NCI-H2227 (cell line): ENCODE measurements at regions not wholly inside any gene's neighbourhood (a gene's known extent, or its start where the extent isn't known, plus 50 kb on each side); places are given as distances from the start of the nearest gene placed in this dataset.

ENCODE experiments used
- DNase-seq: peaks from one replicate; lab custom pipeline; 2025; ENCODE audit not compliant: unreplicated experiment; lab: John Stamatoyannopoulos, UW

DNA sequence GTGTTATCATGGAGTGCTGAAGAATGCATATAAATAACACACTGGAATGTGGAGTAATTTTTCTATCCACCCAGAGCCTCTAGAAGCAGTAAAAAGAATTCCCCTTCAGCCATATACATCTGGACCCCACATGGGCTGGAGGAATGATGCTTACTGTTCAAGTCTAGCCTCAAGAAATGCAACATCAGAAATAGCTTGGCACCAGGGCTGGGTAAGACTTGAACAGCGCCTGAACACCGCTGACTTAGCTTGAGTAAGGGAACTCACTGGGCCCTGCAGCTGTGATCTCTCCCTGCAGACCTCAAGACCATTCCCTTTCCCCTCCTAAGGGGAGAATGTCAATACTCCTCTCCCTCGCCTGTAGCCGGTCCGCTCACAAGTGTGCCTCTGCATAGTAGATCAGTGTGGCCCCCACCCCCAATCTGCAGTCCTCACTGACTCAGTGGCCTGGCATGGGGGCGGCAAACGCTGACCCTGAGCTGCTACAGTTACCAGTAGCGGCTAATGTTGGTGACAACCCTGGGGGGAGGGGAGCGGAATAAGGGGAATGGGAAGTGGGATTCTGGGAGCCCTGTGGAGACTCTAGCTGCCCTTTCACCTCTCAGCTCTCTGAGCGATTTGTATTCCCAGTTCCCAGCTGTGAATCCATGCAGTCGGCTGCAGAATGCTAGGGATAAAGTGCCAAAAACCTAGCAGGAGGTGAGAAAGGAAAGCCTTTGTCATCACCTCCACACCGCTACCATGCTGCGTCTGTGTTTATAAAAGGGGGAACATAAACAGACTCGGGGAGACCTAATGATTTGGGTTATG is 483.9 kb downstream of the DISC1 start:
- no peak for DNase-seq

DNA sequence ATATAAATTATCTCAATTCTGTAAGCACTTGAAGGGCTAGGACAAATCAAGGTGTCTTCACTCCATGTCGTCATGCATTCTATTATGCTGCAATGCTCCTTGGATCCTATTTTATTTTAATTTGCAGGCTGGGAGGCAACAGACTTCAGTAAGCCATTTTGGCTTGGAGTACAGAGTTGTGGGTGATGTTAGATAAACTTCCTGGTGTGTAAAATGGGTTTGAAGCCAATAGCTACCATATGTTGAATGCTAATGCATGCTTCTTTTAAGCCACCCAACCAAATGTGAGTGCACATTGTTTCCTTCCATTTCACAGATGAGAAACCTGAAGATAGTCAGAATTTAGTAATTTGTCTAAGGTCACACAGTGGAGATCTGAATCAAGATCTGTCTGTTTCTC is 482.8 kb downstream of the DISC1 start:
- no peak for DNase-seq

DNA sequence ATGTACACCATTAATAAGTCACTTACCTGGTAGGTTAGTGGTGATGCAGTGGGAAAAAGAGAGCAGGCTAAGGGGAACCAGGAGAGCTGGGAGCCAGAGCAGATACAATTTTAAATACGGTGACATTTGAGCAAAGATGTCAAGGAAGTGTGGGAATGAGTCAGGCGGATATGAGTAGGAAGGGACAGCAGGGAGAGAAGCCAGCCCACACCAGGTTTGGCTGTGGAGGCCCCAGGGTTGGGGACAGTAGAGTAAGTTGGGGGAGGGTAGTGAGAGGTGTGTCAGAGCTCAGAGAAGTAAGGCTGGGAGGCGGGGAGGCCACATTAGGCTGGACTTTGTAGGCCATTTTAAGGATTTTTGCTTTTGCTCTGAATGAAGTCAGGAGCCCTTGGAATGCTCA is 482.0 kb downstream of the DISC1 start:
- no peak for DNase-seq

DNA sequence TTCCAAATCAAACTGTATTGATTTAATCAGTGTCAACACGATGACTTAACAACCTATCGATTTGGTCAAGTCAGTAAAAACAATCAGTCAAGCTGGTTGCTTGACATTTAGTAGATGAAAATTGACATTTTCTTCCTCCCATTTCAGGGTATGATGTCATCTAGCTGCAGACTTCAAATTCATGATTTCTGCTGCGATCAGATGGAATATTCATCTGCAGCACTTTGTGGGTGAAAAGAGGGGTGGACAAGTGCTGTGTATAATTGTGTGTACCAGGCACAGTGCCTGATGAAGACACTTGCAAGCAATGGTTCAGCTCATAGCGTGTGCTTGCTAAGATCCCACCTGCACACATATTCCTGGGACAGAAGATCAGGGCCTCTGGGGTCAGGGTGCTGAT is 479.8 kb downstream of the DISC1 start:
- no peak for DNase-seq

DNA sequence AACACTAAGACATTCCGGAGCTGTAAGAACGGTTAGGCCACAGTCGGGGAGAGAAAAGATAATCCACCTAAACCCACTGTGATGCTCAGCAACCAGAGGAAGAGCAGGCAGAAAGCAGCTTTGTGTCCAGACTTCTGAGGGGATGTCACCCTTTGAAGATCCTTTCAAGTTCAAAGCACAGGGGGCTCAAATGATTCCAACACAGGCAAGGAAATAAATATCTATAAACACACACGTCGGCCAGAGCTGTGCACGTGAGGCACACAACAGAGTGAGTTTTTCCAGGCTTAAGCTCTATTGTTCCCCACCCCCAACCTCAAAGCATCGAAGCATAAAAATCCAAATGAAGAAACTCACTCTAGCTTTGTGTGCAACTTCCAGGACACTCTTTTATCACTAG is 479.0 kb downstream of the DISC1 start:
- DNase-seq: no peak

DNA sequence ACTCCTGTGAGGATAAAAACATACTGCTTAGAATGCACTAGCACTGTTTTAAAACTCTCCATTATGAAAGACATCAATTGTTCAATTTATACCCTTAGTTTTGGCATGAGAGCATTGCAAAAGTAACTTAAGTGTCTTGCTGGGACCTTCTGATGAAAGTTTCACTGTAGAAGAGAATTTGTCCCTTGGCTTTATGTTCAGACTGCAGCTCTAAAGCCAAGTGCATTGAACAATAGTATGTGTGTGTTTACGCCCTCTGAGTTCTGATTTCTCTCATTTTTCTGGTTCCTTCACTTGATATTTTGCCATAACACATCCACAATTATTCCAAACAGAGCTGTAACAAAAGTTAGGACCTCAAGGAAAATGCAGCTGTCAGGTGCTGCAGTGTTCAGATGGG is 474.6 kb downstream of the DISC1 start:
- DNase-seq: no peak

DNA sequence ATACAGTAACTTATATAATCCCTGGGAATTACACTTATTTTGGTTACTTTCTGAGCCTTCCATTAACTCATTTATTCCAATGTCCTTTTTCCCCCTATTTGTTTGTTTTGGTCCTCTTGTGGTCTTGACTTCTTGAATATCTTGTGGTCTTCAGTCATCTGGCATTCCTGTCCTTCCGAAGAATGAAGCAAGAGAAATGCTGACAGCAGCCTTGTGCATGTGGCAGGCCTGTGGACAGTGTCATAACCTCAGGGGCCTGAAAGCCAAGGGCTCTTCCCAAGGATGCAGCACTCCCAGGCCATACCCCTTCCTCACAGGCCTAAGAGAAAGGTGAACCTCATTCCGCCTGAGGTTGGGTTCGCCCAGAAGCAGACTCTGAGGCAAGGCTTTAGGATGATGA is 470.2 kb downstream of the DISC1 start:
- no peak for DNase-seq
